HEK293 (cell line): ENCODE measurements at regions not wholly inside any gene's neighbourhood (a gene's known extent, or its start where the extent isn't known, plus 50 kb on each side); places are given as distances from the start of the nearest gene placed in this dataset.

ENCODE experiments used
- CTCF ChIA-PET: fragments of 350-600 bp; formaldehyde crosslinking; extraction: SDS; loops from one replicate; lab custom pipeline; 2021; ENCODE audit warnings: antibody characterized with exemption; lab: Yijun Ruan, JAX
- POLR2A ChIA-PET: fragments of 300-600 bp; formaldehyde crosslinking; extraction: SDS; loops from one replicate; lab custom pipeline; 2020; ENCODE audit warnings: antibody characterized with exemption, inconsistent platforms; lab: Yijun Ruan, JAX
- H3K27ac ChIP-seq: fragments of 200-500 bp; sonication (Bioruptor generic); 2 replicates; pipeline ENCODE4 v1.5.1; 2014; ENCODE audit warnings: low read depth, low read length, control low read depth, inconsistent platforms; ENCODE audit errors: extremely low read depth
- H3K36me3 ChIP-seq, 2 experiments: fragments of 200-500 bp in 1 of 2; sonication (Bioruptor generic) in 1 of 2; 1 replicate in 1 of 2; 2 replicates in 1 of 2; pipeline ENCODE4 v1.5.1; 2014 to 2017; ENCODE audit warnings: inconsistent platforms in 2 of 2, low read length in 2 of 2; ENCODE audit not compliant: control insufficient read depth in 2 of 2, insufficient read depth in 1 of 2
- H3K4me1 ChIP-seq: fragments of 200-500 bp; sonication (Bioruptor generic); 2 replicates; pipeline ENCODE4 v1.5.1; 2014; ENCODE audit warnings: mild to moderate bottlenecking, low read length, inconsistent platforms; ENCODE audit not compliant: control insufficient read depth, insufficient read depth
- H3K4me3 ChIP-seq: 2 replicates; pipeline ENCODE4 v1.5.1; 2011; ENCODE audit warnings: low read depth, mild to moderate bottlenecking, control low read depth, low read length, moderate library complexity
- H3K9me3 ChIP-seq: fragments of 200-500 bp; sonication (Bioruptor generic); 2 replicates; pipeline ENCODE4 v1.5.1; 2014; ENCODE audit warnings: low read depth, low read length, inconsistent platforms; ENCODE audit not compliant: control insufficient read depth, insufficient read depth
- HOXC10 ChIP-seq: sonication (generic); formaldehyde crosslinking; IDR thresholded peaks from 2 replicates; pipeline ENCODE4 v1.8.1; 2023; ENCODE audit warnings: mild to moderate bottlenecking, missing genetic modification reagents
- KLF10 ChIP-seq: fragments of 450-650 bp; IDR thresholded peaks from 2 replicates; pipeline ENCODE4 v1.5.1; 2018; ENCODE audit warnings: missing biosample characterization, mild to moderate bottlenecking, missing genetic modification characterization
- KLF8 ChIP-seq: fragments of 450-650 bp; formaldehyde crosslinking; IDR thresholded peaks from 2 replicates; pipeline ENCODE4 v1.5.1; 2016; ENCODE audit warnings: missing biosample characterization, missing genetic modification characterization
- KLF9 ChIP-seq: fragments of 450-650 bp; formaldehyde crosslinking; IDR thresholded peaks from 2 replicates; pipeline ENCODE4 v1.5.1; 2016; ENCODE audit warnings: missing biosample characterization, missing genetic modification characterization, low read depth
- MZF1 ChIP-seq: fragments of 450-650 bp; formaldehyde crosslinking; IDR thresholded peaks from 2 replicates; pipeline ENCODE4 v1.5.1; 2017; ENCODE audit warnings: missing biosample characterization, missing genetic modification characterization, borderline replicate concordance
- SP7 ChIP-seq: fragments of 450-650 bp; formaldehyde crosslinking; IDR thresholded peaks from 2 replicates; pipeline ENCODE4 v1.5.1; 2016; ENCODE audit warnings: missing biosample characterization, missing genetic modification characterization
- ZBTB26 ChIP-seq: fragments of 450-650 bp; formaldehyde crosslinking; optimal IDR thresholded peaks from 2 replicates; pipeline ENCODE3; 2016; ENCODE audit warnings: missing biosample characterization, mild to moderate bottlenecking, missing genetic modification characterization
- ZNF138 ChIP-seq: fragments of 450-650 bp; formaldehyde crosslinking; IDR thresholded peaks from 2 replicates; pipeline ENCODE4 v1.5.1; 2016; ENCODE audit warnings: missing biosample characterization, missing genetic modification characterization, borderline replicate concordance
- ZNF155 ChIP-seq: fragments of 450-650 bp; formaldehyde crosslinking; IDR thresholded peaks from 2 replicates; pipeline ENCODE4 v1.5.1; 2016; ENCODE audit warnings: missing biosample characterization, missing genetic modification characterization
- ZNF16 ChIP-seq: fragments of 450-650 bp; formaldehyde crosslinking; IDR thresholded peaks from 2 replicates; pipeline ENCODE4 v1.5.1; 2016; ENCODE audit warnings: low read depth, missing biosample characterization, missing genetic modification characterization
- ZNF416 ChIP-seq: fragments of 450-650 bp; formaldehyde crosslinking; IDR thresholded peaks from 2 replicates; pipeline ENCODE4 v1.5.1; 2016; ENCODE audit warnings: missing biosample characterization, missing genetic modification characterization
- ZNF473 ChIP-seq: fragments of 450-650 bp; formaldehyde crosslinking; IDR thresholded peaks from 2 replicates; pipeline ENCODE4 v1.5.1; 2017; ENCODE audit warnings: missing biosample characterization, missing genetic modification characterization
- ZNF488 ChIP-seq: fragments of 450-650 bp; formaldehyde crosslinking; IDR thresholded peaks from 2 replicates; pipeline ENCODE4 v1.5.1; 2016; ENCODE audit warnings: missing biosample characterization, missing genetic modification characterization
- ZNF518A ChIP-seq: fragments of 450-650 bp; formaldehyde crosslinking; conservative IDR thresholded peaks from 2 replicates; pipeline ENCODE4 v1.5.1; 2016; ENCODE audit warnings: low read depth, missing biosample characterization, missing genetic modification characterization
- ZNF571 ChIP-seq: fragments of 450-650 bp; formaldehyde crosslinking; IDR thresholded peaks from 2 replicates; pipeline ENCODE4 v1.5.0; 2017; ENCODE audit warnings: missing biosample characterization, missing genetic modification characterization
- ZNF664 ChIP-seq: fragments of 450-650 bp; formaldehyde crosslinking; IDR thresholded peaks from 2 replicates; pipeline ENCODE4 v1.5.1; 2016; ENCODE audit warnings: missing biosample characterization, missing genetic modification characterization
- ZNF76 ChIP-seq: fragments of 450-650 bp; formaldehyde crosslinking; IDR thresholded peaks from 2 replicates; pipeline ENCODE4; 2016; ENCODE audit warnings: low read depth, missing biosample characterization, missing genetic modification characterization, borderline replicate concordance
- ZSCAN16 ChIP-seq: fragments of 450-650 bp; formaldehyde crosslinking; IDR thresholded peaks from 2 replicates; pipeline ENCODE4 v1.5.1; 2016; ENCODE audit warnings: missing biosample characterization, missing genetic modification characterization
- TF ChIP-seq, protein P1 (sequence below): fragments of 450-650 bp; formaldehyde crosslinking; IDR thresholded peaks from 2 replicates; pipeline ENCODE4; 2016; ENCODE audit warnings: missing biosample characterization, missing genetic modification characterization
- TF ChIP-seq, protein P2 (sequence below): fragments of 450-650 bp; formaldehyde crosslinking; IDR thresholded peaks from 2 replicates; pipeline ENCODE4 v1.5.1; 2017; ENCODE audit warnings: missing biosample characterization, missing genetic modification characterization
- TF ChIP-seq, protein P3 (sequence below): fragments of 450-650 bp; IDR thresholded peaks from 2 replicates; pipeline ENCODE4 v1.5.1; 2018; ENCODE audit warnings: missing biosample characterization, mild to moderate bottlenecking, missing genetic modification characterization

GRCh38 chr16:85440744-85441143 is 172.4 kb upstream of the GSE1 start:
- ChIA-PET POLR2A (interaction anchor here (0.6 kb wide), 1 partner anchor 171 kb away, joined by 9 read pairs; no protein-coding TSS in a partner anchor), CTCF (interaction anchor here (0.6 to 1.9 kb wide), 3 partner anchors 21 to 170 kb away, joined by 3 to 8 read pairs (median 6); no protein-coding TSS in a partner anchor)
- Histone ChIP-seq H3K4me3 (no peak overlapping the region), H3K36me3 (peaks cover 0 to 6% of the 10 kb centered on the region in 2 experiments; a peak in 1 of 3 replicates), H3K27ac (no peak overlapping the region), H3K4me1 (no peaks in the 10 kb centered on the region; the same call in 1 of the 2 replicates), H3K9me3 (no peaks in the 10 kb centered on the region)
- TF ChIP-seq KLF8 (tag by site-specific recombination) (no peak), HOXC10 (CRISPR knock-in tag) (no peak), MZF1 (tag by site-specific recombination) (no peak), SP7 (tag by site-specific recombination) (no peak), ZNF416 (no peak), ZNF488 (tag by site-specific recombination) (no peak), ZNF16 (tag by site-specific recombination) (no peak), KLF10 (tag by site-specific recombination) (no peak), ZNF664 (tag by site-specific recombination) (no peak), ZBTB26 (no peak)
- TF ChIP-seq, protein P1, sequence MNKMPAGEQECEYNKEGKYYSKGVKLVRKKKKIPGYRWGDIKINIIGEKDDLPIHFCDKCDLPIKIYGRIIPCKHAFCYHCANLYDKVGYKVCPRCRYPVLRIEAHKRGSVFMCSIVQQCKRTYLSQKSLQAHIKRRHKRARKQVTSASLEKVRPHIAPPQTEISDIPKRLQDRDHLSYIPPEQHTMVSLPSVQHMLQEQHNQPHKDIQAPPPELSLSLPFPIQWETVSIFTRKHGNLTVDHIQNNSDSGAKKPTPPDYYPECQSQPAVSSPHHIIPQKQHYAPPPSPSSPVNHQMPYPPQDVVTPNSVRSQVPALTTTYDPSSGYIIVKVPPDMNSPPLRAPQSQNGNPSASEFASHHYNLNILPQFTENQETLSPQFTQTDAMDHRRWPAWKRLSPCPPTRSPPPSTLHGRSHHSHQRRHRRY (tag by site-specific recombination): no peak
- TF ChIP-seq, protein P2, sequence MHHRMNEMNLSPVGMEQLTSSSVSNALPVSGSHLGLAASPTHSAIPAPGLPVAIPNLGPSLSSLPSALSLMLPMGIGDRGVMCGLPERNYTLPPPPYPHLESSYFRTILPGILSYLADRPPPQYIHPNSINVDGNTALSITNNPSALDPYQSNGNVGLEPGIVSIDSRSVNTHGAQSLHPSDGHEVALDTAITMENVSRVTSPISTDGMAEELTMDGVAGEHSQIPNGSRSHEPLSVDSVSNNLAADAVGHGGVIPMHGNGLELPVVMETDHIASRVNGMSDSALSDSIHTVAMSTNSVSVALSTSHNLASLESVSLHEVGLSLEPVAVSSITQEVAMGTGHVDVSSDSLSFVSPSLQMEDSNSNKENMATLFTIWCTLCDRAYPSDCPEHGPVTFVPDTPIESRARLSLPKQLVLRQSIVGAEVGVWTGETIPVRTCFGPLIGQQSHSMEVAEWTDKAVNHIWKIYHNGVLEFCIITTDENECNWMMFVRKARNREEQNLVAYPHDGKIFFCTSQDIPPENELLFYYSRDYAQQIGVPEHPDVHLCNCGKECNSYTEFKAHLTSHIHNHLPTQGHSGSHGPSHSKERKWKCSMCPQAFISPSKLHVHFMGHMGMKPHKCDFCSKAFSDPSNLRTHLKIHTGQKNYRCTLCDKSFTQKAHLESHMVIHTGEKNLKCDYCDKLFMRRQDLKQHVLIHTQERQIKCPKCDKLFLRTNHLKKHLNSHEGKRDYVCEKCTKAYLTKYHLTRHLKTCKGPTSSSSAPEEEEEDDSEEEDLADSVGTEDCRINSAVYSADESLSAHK (tag by site-specific recombination): no peak

GRCh38 chr16:85441189-85441889 is 171.8 kb upstream of the GSE1 start:
- Histone ChIP-seq H3K9me3 (no peaks in the 10 kb centered on the region), H3K27ac (no peak overlapping the region), H3K4me1 (no peaks in the 10 kb centered on the region; the same call in 1 of the 2 replicates), H3K36me3 (peaks cover 0 to 6% of the 10 kb centered on the region in 2 experiments; a peak in 1 of 3 replicates), H3K4me3 (no peak overlapping the region)
- CTCF ChIA-PET: interaction anchor here (0.6 to 1.9 kb wide), 6 partner anchors 12 to 293 kb away, joined by 3 to 8 read pairs (median 3); no protein-coding TSS in a partner anchor
- POLR2A ChIA-PET: interaction anchor here (0.6 kb wide), 1 partner anchor 170 kb away, joined by 9 read pairs; no protein-coding TSS in a partner anchor
- TF ChIP-seq ZNF155 (tag by site-specific recombination): no peak
- TF ChIP-seq ZNF76 (tag by site-specific recombination): no peak
- no peak for TF ChIP-seq ZNF473 (tag by site-specific recombination)
- no peak for TF ChIP-seq ZNF138 (tag by site-specific recombination)
- TF ChIP-seq KLF9: no peak
- TF ChIP-seq ZSCAN16 (tag by site-specific recombination): no peak
- TF ChIP-seq ZNF571: no peak
- TF ChIP-seq, protein P3, sequence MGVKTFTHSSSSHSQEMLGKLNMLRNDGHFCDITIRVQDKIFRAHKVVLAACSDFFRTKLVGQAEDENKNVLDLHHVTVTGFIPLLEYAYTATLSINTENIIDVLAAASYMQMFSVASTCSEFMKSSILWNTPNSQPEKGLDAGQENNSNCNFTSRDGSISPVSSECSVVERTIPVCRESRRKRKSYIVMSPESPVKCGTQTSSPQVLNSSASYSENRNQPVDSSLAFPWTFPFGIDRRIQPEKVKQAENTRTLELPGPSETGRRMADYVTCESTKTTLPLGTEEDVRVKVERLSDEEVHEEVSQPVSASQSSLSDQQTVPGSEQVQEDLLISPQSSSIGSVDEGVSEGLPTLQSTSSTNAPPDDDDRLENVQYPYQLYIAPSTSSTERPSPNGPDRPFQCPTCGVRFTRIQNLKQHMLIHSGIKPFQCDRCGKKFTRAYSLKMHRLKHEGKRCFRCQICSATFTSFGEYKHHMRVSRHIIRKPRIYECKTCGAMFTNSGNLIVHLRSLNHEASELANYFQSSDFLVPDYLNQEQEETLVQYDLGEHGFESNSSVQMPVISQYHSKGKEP (tag by site-specific recombination): no peak
- TF ChIP-seq ZNF518A (tag by site-specific recombination): no peak
- TF ChIP-seq ZNF664 (tag by site-specific recombination): no peak
